DMS79 (cell line): ENCODE measurements at regions not wholly inside any gene's neighbourhood (a gene's known extent, or its start where the extent isn't known, plus 50 kb on each side); places are given as distances from the start of the nearest gene placed in this dataset.
"Not testable (repeated sequence)": the region's sequence is repeated elsewhere in the genome, so short reads cannot be mapped to it uniquely, and the experiment has no call there.

Source experiments
- DNase-seq: peaks from one replicate; lab custom pipeline; 2025; lab: John Stamatoyannopoulos, UW

DNA sequence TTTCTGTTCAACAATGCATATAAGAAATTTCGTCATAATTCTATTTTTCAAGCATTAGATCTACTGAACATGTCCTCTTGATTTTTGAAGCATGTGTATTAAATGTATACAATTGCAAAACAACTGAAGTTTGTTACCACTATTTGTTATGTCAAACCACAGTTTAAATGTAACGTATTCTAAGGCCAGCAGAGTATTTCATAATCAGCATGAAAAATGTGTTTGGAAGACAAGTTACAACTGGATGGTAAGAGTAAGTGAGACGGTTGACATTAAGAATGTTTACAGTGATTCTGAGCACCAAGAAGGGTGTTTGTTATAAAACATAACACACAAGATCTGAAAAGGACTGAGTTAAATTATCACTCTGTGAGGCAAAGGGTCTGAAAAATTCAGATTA, 738.4 kb downstream of the PLOD2 start:
- DNase-seq = no peak

- DNase-seq = no peak
These were observed 733.6 kb downstream of the PLOD2 start for GRCh38 chr3:145427355-145427754.

- DNase-seq = no peak
These were observed 731.4 kb downstream of the PLOD2 start for GRCh38 chr3:145429546-145429945.

- DNase-seq = no peak
These were observed 712.5 kb downstream of the PLOD2 start for GRCh38 chr3:145448436-145448835.

DNA sequence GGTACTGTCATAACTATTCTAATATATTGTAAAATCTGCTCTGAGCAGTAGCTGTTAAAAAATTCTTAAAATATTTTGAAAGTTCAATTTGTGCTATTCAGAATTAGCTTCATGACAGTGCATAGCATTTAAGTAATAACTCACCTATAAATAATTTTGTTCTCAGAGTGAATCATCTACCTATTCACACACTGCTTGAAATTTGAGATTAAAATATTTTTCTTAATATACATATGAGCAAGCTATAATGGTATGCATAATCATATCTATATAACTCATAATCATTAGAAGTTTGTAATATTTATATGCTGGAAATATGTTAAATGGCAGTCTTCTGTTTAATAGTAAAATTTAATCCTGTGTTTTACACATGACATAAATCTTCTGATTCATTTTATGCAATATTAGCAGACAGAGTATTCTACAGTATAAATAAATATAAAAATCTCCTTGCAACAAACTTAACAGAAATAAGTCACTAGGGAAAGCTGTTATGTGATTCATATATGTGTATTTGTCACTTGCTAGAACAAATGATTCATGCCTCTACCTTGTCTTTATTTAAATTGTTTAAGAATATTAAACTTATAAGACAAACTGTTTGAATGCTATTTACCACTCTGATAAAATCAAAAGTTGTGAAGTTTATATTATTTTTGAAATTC, 710.8 kb downstream of the PLOD2 start:
- no peak for DNase-seq

DNA sequence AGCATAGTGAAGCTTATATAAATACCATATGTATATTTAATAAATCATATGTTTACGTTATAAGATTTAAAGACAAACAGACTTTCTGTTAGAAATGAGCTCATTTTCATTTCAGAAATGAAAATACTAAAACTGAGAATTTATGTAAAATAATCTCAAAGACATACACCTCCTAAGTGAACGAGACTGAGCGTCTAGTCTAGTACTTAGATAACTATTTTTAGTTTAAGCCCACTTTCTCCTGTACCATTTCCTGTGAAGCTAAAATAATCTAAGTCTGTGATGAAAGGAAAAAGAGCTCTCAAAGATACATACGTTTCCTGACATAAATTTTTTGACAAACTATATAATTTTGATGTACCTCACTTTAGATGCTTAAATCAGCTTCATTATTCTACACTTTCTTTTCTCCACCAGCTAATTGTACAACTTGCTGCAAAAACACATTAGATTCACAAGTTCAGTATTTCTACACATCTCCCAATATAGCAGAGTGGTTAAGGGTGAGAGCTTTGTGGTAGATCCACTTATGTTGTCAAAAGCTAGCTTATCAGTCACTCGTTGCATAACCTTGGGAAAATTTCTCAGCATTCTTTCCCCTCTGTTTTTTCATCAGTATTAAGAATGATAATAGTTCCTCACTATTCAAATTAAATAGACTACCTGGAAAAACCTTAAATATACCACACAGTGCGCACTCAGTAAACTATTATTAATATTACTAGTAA, 703.0 kb downstream of the PLOD2 start:
- no peak for DNase-seq

DNA sequence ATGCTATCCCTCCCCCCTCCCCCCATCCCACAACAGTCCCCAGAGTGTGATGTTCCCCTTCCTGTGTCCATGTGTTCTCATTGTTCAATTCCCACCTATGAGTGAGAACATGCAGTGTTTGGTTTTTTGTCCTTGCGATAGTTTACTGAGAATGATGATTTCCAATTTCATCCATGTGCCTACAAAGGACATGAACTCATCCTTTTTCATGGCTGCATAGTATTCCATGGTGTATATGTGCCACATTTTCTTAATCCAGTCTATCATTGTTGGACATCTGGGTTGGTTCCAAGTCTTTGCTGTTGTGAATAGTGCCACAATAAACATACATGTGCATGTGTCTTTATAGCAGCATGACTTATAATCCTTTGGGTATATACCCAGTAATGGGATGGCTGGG, 701.3 kb downstream of the PLOD2 start:
- not testable (repeated sequence) for DNase-seq

DNA sequence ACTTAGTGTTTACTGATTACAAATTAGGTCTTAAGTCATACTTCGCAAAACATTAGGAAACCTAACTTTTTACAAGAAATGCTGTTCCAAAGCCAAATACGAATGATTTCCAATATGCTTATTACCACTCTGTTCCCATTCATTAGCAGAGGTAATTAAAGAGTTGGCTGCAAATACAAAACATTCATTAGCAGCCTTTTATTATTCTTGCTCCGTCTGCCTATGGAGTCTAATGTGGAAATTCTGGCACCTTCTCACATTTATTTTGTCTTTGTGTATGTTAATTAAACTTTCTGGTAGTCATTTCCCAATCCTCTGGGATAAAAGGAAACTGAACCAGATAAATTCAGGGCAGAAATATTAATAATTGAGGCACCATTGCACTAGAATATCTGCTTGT, 689.0 kb downstream of the PLOD2 start:
- no peak for DNase-seq

DNA sequence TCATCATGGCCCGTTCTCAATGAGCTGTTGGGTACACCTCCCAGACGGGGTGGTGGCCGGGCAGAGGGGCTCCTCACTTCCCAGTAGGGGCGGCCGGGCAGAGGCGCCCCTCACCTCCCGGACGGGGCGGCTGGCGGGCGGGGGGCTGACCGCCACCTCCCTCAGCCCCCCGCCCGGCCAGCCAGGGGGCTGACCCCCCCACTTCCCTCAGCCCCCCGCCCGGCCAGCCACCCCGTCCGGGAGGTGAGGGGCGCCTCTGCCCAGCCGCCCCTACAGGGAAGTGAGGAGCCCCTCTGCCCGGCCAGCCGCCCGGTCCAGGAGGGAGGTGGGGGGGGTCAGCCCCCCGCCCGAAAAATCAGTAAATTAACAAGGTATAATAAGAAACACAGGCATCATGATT, 678.2 kb downstream of the PLOD2 start:
- DNase-seq = not testable (repeated sequence)

GRCh38 chr3:145483992-145484391, 677.0 kb downstream of the PLOD2 start:
- DNase-seq = no peak

DNA sequence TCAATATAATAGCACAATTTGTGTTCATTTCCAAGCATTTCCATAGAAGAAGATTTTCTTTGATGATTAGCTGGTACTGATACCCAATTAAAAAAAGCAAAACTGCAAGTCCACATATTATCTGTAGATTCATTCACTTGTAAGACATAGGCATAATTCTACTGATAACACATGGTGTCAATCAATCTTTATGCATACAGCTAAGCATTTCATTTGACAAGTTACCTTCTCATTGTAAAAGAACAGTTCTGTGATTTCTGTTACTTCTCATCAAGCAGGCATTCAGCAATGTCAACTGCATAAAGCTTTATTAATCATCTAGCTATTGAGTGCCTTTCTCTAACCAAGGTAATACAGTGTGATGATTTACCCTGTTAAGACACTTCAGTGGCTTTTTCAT, 672.0 kb downstream of the PLOD2 start:
- no peak for DNase-seq

DNA sequence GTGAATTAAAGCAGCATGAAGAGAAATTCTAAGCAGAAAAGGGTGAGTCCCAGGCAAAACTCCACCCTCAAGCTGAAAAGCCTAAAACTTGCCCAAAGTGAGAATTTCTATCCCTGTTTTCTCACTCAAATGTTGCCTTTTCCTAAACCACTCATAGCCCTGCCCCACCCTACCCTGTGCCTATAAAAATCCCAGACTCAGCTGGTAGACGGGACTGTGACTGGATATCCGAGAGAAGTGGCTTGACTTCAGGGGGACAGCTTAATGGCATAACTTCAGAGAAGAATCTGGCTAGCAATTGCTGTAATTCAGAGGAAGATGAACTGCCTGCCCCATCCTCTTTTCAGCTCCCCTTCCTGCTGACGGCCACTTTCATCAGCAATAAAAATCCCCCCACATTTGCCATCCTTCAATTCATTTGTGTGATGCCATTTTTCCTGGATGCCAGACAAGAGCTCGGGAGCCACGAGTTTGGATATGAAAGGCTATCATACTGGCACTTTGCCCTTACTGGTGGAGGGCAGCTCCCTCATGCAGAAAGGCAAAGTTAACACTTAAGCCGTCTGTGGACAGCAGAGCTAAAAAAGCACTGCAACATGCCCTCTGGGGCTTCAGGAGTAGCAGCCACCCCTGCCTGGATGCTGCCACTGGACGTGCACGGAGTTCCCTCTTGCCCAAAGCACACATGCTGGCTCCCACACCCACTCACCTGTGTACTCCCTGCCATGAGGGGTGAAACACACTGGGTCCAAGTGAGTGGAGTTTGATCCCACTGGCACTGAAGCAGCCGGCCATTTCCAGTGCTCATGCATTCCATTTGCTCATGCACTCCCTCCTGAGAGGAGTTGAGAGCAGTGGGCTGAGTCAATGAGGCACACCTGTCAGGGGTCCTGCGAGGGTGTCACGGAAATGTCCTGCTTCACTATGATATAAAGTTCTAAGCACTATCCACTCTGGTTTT, 670.6 kb downstream of the PLOD2 start:
- DNase-seq = no peak

DNA sequence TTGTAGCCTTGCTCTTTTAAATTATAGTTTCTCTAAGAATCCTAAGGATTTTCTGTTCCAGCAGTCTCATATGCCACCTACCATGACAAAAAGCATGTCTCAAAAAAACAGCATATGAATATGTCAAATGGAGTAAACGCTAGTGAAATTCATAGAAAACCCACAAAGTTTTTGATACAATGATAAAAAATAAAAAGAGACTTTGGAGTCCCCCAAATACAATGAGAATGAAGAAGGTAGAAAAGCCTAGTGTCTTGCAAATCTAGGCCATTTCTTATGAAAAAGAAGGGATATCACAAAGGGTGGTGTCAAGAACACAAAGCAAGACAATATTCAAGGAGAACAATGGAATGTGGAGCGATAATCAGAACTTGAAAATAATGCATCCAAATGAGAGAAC, 668.5 kb downstream of the PLOD2 start:
- DNase-seq = no peak

DNA sequence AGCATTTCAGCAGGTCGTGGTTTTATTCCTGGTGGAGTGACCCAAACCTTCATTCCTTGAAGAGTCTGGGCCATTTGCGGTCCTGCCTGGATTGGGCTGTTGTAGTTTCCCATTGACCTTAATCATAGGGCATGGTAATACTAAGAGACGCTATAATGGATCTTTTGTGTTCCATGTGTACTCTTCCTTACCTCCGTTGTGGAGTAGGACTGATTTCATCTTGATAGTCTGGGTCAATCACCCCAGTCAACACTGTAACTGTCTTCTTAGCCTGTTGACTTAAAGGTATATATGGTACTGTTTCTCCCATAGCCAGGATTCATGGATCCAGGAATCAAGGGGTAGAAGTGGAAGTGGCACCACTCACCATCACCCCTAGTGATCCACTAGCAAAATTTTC, 643.6 kb downstream of the PLOD2 start:
- not testable (repeated sequence) for DNase-seq

- DNase-seq = no peak
These were observed 642.3 kb downstream of the PLOD2 start for GRCh38 chr3:145518639-145519038.

- DNase-seq = no peak
These were observed 641.5 kb downstream of the PLOD2 start for GRCh38 chr3:145519398-145520047.

GRCh38 chr3:145522179-145522578, 638.8 kb downstream of the PLOD2 start:
- DNase-seq = no peak

DNA sequence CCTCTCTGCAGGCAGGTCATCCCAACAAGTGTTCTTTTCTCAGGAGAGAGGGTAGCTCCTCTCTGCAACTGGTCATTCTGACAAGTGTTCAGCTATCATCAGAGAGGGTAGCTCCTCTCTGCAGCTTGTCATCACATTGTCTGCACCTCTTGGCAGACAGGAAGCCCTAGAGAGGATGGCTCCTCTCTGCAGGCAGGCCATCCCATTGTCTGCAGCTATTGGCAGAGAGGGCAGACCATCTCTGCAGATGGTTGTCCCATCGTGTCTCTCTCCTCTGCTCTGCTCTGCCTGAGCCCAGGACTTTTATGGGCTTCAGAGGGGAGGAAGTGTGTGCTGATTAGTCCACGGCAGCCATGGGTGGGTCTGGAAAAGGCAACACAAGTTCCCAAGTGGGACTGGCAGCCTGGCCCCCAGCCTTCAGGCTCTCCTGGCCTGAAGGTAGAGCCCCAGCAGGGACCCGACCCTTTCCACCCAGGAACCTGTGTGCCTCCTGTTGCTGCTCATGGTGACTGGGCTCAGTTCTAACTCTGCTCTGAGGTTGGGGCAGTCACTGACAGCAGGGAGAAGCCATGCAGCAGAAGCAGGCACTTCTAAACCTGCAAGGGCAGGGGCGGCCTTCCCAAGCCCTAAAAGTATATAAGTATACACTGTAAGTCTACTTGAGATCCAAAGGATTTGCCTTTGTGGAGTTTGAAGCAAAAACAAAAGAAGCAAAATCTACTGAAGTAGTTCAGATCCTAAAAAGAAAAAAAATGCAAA, 637.9 kb downstream of the PLOD2 start:
- DNase-seq = no peak

DNA sequence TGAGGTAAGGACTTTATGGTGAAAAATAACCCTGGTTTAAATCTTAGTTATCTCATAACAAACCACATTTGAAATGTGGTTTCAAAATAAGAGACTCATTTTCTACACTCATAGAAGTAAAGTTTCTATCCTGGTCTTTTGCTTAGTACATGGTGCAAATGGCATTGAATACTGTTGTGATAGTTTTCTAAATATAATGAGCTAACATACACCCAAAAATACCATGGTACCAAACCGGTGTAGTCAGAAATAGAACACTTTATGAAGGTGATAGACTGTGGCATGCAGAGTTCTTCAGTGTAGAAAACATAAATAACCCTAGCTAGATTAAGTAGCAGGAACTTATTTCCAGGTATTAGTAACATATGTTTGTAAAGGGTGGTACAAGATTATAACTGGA, 629.4 kb downstream of the PLOD2 start:
- DNase-seq = no peak

GRCh38 chr3:145533696-145534095, 627.3 kb downstream of the PLOD2 start:
- no peak for DNase-seq

DNA sequence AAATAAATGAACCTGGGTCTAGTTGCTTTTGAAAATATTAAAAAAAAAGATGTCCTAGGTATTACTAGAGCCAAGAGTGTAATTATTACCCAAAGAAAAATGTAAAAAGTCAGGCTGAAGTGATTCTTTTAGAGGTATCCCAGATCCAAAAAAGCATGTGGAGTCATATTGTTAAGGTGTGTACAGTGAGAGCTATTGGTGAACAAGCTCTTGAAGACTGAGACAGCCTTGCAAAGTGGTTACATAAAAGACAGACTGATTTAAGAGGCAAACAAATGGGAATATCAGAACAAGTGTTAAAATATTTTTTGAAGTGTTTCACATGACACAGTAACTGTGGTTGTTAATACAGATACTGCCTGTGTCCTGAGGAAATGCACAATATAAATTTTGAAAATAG, 624.5 kb downstream of the PLOD2 start:
- no peak for DNase-seq
